CD8-positive, alpha-beta memory T cell (primary cell): ENCODE measurements at regions not wholly inside any gene's neighbourhood (a gene's known extent, or its start where the extent isn't known, plus 50 kb on each side); places are given as distances from the start of the nearest gene placed in this dataset.
"Not testable (repeated sequence)": the region's sequence is repeated elsewhere in the genome, so short reads cannot be mapped to it uniquely, and the experiment has no call there.

Experiments
- CTCF ChIA-PET: fragments of 350-600 bp; sonication (Branson Sonifier 250); formaldehyde crosslinking; loops from one replicate; lab custom pipeline; 2021; ENCODE audit warnings: antibody characterized with exemption; lab: Charles Lee
- POLR2A ChIA-PET: fragments of 350-600 bp; sonication (Branson Sonifier 250); formaldehyde crosslinking; loops from one replicate; lab custom pipeline; 2021; ENCODE audit warnings: antibody characterized with exemption; lab: Charles Lee
- DNase-seq, 5 donors: peaks; one replicate each; pipeline versions ENCODE4 v3.0.0 to v3.0.0-alpha.2; 2020 to 2022; ENCODE audit warnings: mixed read lengths in 1 of 5
- H3K27ac ChIP-seq: one replicate; pipeline ENCODE4 v1.7.0; 2013; ENCODE audit warnings: low read depth, mild to moderate bottlenecking, low read length, moderate library complexity
- H3K27me3 ChIP-seq: 2 replicates; pipeline ENCODE4 v1.7.0; 2013; ENCODE audit warnings: low read length, mild to moderate bottlenecking; ENCODE audit not compliant: insufficient read depth, poor library complexity, severe bottlenecking
- H3K36me3 ChIP-seq: 2 replicates; pipeline ENCODE4 v1.7.0; 2013; ENCODE audit warnings: mild to moderate bottlenecking, low read length, moderate library complexity; ENCODE audit not compliant: insufficient read depth
- H3K4me1 ChIP-seq: 2 replicates; pipeline ENCODE4 v1.7.0; 2013; ENCODE audit warnings: mild to moderate bottlenecking, low read length, moderate library complexity; ENCODE audit not compliant: insufficient read depth
- H3K4me3 ChIP-seq: 2 replicates; pipeline ENCODE4 v1.7.0; 2013; ENCODE audit warnings: mild to moderate bottlenecking, low read length
- H3K9me3 ChIP-seq: 2 replicates; pipeline ENCODE4 v1.7.0; 2013; ENCODE audit warnings: mild to moderate bottlenecking, low read length
- H3K27ac Mint-ChIP-seq, 8 donors: one replicate each; pipeline ENCODE4 v1.8.0; 2020 to 2021; ENCODE audit warnings: mixed read lengths in 8 of 8, mild to moderate bottlenecking in 6 of 8, inconsistent platforms in 3 of 8, moderate library complexity in 3 of 8
- H3K27me3 Mint-ChIP-seq, 2 donors: one replicate each; pipeline ENCODE4 v1.8.0; 2020 to 2021; ENCODE audit warnings: mixed read lengths in 2 of 2, mild to moderate bottlenecking in 1 of 2, moderate library complexity in 1 of 2
- H3K36me3 Mint-ChIP-seq, 3 donors: one replicate each; pipeline ENCODE4 v1.8.0; 2020 to 2021; ENCODE audit warnings: mixed read lengths in 3 of 3, inconsistent platforms in 1 of 3, mild to moderate bottlenecking in 1 of 3
- H3K4me1 Mint-ChIP-seq, 3 donors: one replicate each; pipeline ENCODE4 v1.8.0; 2020 to 2021; ENCODE audit warnings: mixed read lengths in 3 of 3, inconsistent platforms in 1 of 3, mild to moderate bottlenecking in 1 of 3
- H3K4me3 Mint-ChIP-seq, 7 donors: one replicate each; pipeline ENCODE4 v1.8.0; 2020 to 2021; ENCODE audit warnings: mixed read lengths in 7 of 7, mild to moderate bottlenecking in 6 of 7, moderate library complexity in 4 of 7, inconsistent platforms in 2 of 7
- H3K9me3 Mint-ChIP-seq, 5 donors: one replicate each; pipeline ENCODE4 v1.8.0; 2020 to 2022; ENCODE audit warnings: mixed read lengths in 5 of 5, mild to moderate bottlenecking in 3 of 5, moderate library complexity in 2 of 5, inconsistent platforms in 1 of 5

DNA sequence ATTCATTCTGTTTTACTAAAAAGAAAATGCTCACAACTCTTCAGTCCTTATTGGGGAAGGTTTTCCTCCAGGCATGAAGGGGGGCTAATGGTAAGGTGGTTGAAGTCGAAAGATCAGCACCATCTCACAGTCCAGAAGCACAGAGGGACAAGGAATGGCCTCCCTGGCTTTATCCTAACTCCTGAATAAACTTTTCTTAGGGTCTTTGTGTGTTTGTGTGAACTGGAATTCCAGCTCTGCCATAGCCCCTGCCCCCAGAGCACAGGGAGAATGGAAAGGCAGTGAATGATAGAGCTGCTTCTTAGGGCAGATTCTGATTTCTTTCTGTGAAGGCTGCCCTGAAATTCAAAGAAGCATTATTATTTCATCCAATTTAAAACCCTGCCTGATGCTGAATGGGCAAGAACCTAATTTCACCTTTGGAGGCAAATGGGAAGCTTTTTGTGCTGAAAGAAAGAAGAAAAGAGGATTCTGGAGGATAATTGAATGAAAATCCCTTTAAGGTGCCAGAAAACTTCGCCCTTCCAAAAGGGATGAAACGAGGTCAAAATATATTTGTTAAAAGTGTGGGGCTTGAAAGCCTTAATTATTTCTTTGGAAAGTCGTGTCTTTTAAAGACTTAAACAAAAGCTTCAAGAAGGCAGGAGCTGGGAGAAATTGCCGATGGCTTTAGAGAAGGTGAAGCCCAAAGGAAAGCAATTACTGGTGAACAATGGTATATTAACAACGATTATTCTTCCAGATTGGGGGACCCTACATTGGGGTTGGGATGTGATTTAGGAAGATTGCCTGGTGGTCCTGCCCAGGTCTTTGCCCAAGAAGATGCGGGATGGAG is 259.9 kb upstream of the RGMA start:
- H3K27me3 Mint-ChIP-seq, result peaks cover 12 to 53% of the 10 kb centered on the region in 2 donors
- H3K4me1 ChIP-seq, result no peaks in the 10 kb centered on the region
- H3K36me3 Mint-ChIP-seq, result no peaks in the 10 kb centered on the region
- no peak overlapping the region for H3K27ac Mint-ChIP-seq
- H3K27ac ChIP-seq, result no peak overlapping the region
- POLR2A ChIA-PET, result no interaction called here
- no peak for DNase-seq
- no peaks in the 10 kb centered on the region for H3K9me3 ChIP-seq
- H3K36me3 ChIP-seq, result no peaks in the 10 kb centered on the region
- no peak overlapping the region for H3K4me3 ChIP-seq
- H3K4me1 Mint-ChIP-seq, result no peaks in the 10 kb centered on the region
- H3K4me3 Mint-ChIP-seq, result peak overlapping the region in 1 of 7 donors; percentile 13
- H3K9me3 Mint-ChIP-seq, result no peaks in the 10 kb centered on the region
- no peaks in the 10 kb centered on the region for H3K27me3 ChIP-seq
- CTCF ChIA-PET, result interaction anchor here (1.6 kb wide), 1 partner anchor 260 kb away, joined by 3 read pairs; the partner anchor contains the start of gene RGMA

GRCh38 chr15:93347986-93348385 is 259.0 kb upstream of the RGMA start:
- Mint-ChIP-seq H3K27ac (no peak overlapping the region), H3K9me3 (no peaks in the 10 kb centered on the region), H3K4me3 (no peak overlapping the region), H3K4me1 (no peaks in the 10 kb centered on the region), H3K36me3 (no peaks in the 10 kb centered on the region), H3K27me3 (peaks cover 12 to 54% of the 10 kb centered on the region in 2 donors)
- H3K27me3 ChIP-seq, result no peaks in the 10 kb centered on the region
- ChIA-PET CTCF (no interaction called here), POLR2A (no interaction called here)
- H3K36me3 ChIP-seq, result no peaks in the 10 kb centered on the region
- H3K27ac ChIP-seq, result no peak overlapping the region
- no peak overlapping the region for H3K4me3 ChIP-seq
- H3K4me1 ChIP-seq, result no peaks in the 10 kb centered on the region
- H3K9me3 ChIP-seq, result no peaks in the 10 kb centered on the region
- DNase-seq, result no peak

GRCh38 chr15:93345981-93346380 is 257.0 kb upstream of the RGMA start:
- no peak overlapping the region for H3K4me3 ChIP-seq
- H3K27ac ChIP-seq, result no peak overlapping the region
- H3K9me3 Mint-ChIP-seq, result no peaks in the 10 kb centered on the region
- no peaks in the 10 kb centered on the region for H3K9me3 ChIP-seq
- peaks cover 16 to 53% of the 10 kb centered on the region in 2 donors for H3K27me3 Mint-ChIP-seq
- no peaks in the 10 kb centered on the region for H3K36me3 ChIP-seq
- POLR2A ChIA-PET, result no interaction called here
- CTCF ChIA-PET, result no interaction called here
- no peak overlapping the region for H3K27ac Mint-ChIP-seq
- DNase-seq, result no peak
- H3K4me1 ChIP-seq, result no peaks in the 10 kb centered on the region
- no peak overlapping the region for H3K4me3 Mint-ChIP-seq
- H3K4me1 Mint-ChIP-seq, result no peaks in the 10 kb centered on the region
- H3K27me3 ChIP-seq, result no peaks in the 10 kb centered on the region
- H3K36me3 Mint-ChIP-seq, result no peaks in the 10 kb centered on the region

DNA sequence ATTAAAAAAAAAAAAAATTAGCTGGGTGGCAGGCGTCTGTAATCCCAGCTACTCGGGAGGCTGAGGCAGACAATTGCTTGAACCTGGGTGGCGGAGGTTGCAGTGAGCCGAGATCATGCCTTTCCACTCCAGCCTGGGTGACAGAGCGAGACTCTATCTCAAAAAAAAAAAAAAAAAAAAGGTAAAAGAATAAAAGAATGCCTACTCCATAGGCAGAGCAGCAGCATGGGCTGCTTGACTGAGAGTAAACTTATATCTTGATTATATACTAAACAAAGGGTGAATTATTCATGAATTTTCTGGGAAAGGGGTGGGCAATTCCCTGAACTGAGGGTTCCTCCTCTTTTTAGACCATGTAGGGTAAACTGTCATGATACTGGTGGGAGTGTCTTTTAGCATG is 254.4 kb upstream of the RGMA start:
- H3K27ac ChIP-seq, H3K9me3 ChIP-seq, H3K4me1 Mint-ChIP-seq, H3K36me3 Mint-ChIP-seq, H3K27me3 ChIP-seq, H3K27ac Mint-ChIP-seq, H3K36me3 ChIP-seq, H3K4me3 Mint-ChIP-seq, H3K4me3 ChIP-seq, H3K4me1 ChIP-seq, DNase-seq, H3K9me3 Mint-ChIP-seq, POLR2A ChIA-PET: not testable (repeated sequence)
- H3K27me3 Mint-ChIP-seq, result peaks cover 6 to 49% of the 10 kb centered on the region in 2 donors
- CTCF ChIA-PET, result interaction anchor here (0.9 kb wide), 1 partner anchor 10 kb away, joined by 3 read pairs; no protein-coding TSS in a partner anchor

DNA sequence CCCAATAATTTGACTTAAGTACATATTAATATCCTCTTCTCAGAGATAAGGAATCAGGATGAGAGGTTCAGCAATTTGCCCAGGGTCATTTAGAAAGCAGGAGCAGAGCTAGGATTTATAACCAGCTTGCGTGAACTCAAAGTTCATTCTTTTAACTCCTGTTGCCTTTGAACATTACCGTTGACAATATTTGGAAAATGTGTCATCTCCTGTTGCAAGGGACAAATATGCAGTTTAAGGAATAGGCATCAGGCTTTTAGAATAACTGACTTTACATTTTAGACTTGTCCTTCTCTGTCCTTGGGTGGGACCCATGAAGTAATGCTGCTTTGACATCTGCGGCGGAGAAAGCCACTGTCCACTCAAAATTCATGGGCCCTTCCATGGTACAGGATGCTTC is 252.2 kb upstream of the RGMA start:
- Histone ChIP-seq H3K36me3 (no peaks in the 10 kb centered on the region), H3K9me3 (no peaks in the 10 kb centered on the region), H3K27me3 (no peaks in the 10 kb centered on the region), H3K4me3 (no peak overlapping the region), H3K4me1 (no peaks in the 10 kb centered on the region), H3K27ac (no peak overlapping the region)
- CTCF ChIA-PET, result no interaction called here
- no peak overlapping the region for H3K27ac Mint-ChIP-seq
- POLR2A ChIA-PET, result no interaction called here
- H3K27me3 Mint-ChIP-seq, result peaks cover 5 to 45% of the 10 kb centered on the region in 2 donors
- no peak for DNase-seq
- no peaks in the 10 kb centered on the region for H3K36me3 Mint-ChIP-seq
- no peak overlapping the region for H3K4me3 Mint-ChIP-seq
- no peaks in the 10 kb centered on the region for H3K4me1 Mint-ChIP-seq
- H3K9me3 Mint-ChIP-seq, result no peaks in the 10 kb centered on the region

GRCh38 chr15:93340406-93340805 is 251.4 kb upstream of the RGMA start:
- Mint-ChIP-seq H3K27me3 (peaks cover 8 to 49% of the 10 kb centered on the region in 2 donors), H3K27ac (no peak overlapping the region), H3K4me3 (no peak overlapping the region), H3K36me3 (no peaks in the 10 kb centered on the region), H3K4me1 (no peaks in the 10 kb centered on the region), H3K9me3 (no peaks in the 10 kb centered on the region)
- H3K4me3 ChIP-seq, result no peak overlapping the region
- peaks cover 2% of the 10 kb centered on the region for H3K27me3 ChIP-seq
- H3K36me3 ChIP-seq, result no peaks in the 10 kb centered on the region
- ChIA-PET CTCF (interaction anchor here (5.9 kb wide), 1 partner anchor 252 kb away, joined by 19 read pairs; the partner anchor contains the start of gene RGMA), POLR2A (no interaction called here)
- H3K4me1 ChIP-seq, result no peaks in the 10 kb centered on the region
- no peak overlapping the region for H3K27ac ChIP-seq
- no peak for DNase-seq
- H3K9me3 ChIP-seq, result no peaks in the 10 kb centered on the region

DNA sequence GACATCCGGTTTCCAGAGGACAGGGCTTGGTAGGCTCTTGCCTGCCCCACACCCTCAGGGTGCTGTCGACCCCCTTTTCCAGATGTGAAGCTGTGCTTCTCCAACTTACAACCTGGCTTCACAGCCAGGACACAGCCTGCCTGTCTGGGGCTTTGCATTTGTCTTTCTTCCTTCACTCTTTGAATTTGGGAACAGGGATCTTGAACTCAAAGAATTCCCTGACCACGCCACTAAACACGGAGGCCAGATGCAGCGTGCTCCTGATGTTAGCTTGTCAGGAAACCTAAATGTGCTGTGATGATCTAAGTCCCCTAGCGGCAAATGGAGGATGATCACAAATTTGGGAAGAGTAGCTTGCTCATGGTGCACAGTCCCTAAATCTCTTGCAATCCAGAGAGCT is 244.8 kb upstream of the RGMA start:
- Mint-ChIP-seq H3K9me3 (no peaks in the 10 kb centered on the region), H3K27me3 (peaks cover 31 to 73% of the 10 kb centered on the region in 2 donors), H3K36me3 (no peaks in the 10 kb centered on the region), H3K27ac (no peak overlapping the region), H3K4me3 (no peak overlapping the region), H3K4me1 (peaks cover 1 to 11% (median 4%) of the 10 kb centered on the region in 3 donors)
- Histone ChIP-seq H3K4me1 (no peaks in the 10 kb centered on the region), H3K27me3 (peaks cover 3% of the 10 kb centered on the region), H3K27ac (no peak overlapping the region), H3K9me3 (no peaks in the 10 kb centered on the region), H3K4me3 (no peak overlapping the region), H3K36me3 (no peaks in the 10 kb centered on the region)
- ChIA-PET CTCF (interaction anchor here (1.3 to 1.5 kb wide), 3 partner anchors 10 to 246 kb away, joined by 3 to 10 read pairs (median 3); no protein-coding TSS in a partner anchor), POLR2A (no interaction called here)
- DNase-seq, result no peak

GRCh38 chr15:93333126-93333525 is 244.1 kb upstream of the RGMA start:
- POLR2A ChIA-PET, H3K27ac ChIP-seq, H3K9me3 ChIP-seq, H3K9me3 Mint-ChIP-seq, H3K4me3 ChIP-seq, H3K27ac Mint-ChIP-seq, H3K27me3 ChIP-seq, H3K36me3 ChIP-seq, H3K36me3 Mint-ChIP-seq, H3K4me1 ChIP-seq, DNase-seq, H3K4me3 Mint-ChIP-seq: not testable (repeated sequence)
- peaks cover 1 to 11% (median 4%) of the 10 kb centered on the region in 3 donors for H3K4me1 Mint-ChIP-seq
- peaks cover 33 to 72% of the 10 kb centered on the region in 2 donors for H3K27me3 Mint-ChIP-seq
- CTCF ChIA-PET, result interaction anchor here (1.3 to 1.5 kb wide), 2 partner anchors 11 to 245 kb away, joined by 3 to 10 read pairs; no protein-coding TSS in a partner anchor
